Hematopoietic multipotent progenitor cell (in vitro differentiated cells): ENCODE measurements at regions not wholly inside any gene's neighbourhood (a gene's known extent, or its start where the extent isn't known, plus 50 kb on each side); places are given as distances from the start of the nearest gene placed in this dataset.

Experiments
- DNase-seq, 3 donors: peaks; one replicate each; pipeline ENCODE4 v3.0.0-alpha.2; 2011 to 2015; ENCODE audit warnings: low read depth in 2 of 3, low spot score in 2 of 3

- no peak for DNase-seq
Measured at GRCh38 chr2:220151341-220151740, 523.9 kb downstream of the SLC4A3 start.

- no peak for DNase-seq
Measured at GRCh38 chr2:220152281-220152935, 525.0 kb downstream of the SLC4A3 start.

- DNase-seq, result no peak
Measured at GRCh38 chr2:220153118-220153517, 525.7 kb downstream of the SLC4A3 start.

GRCh38 chr2:220154304-220154703 is 526.9 kb downstream of the SLC4A3 start:
- DNase-seq, result no peak

- no peak for DNase-seq
Measured at GRCh38 chr2:220157312-220157711, 529.9 kb downstream of the SLC4A3 start.

- DNase-seq, result no peak
Measured at GRCh38 chr2:220159738-220160137, 532.3 kb downstream of the SLC4A3 start.

- no peak for DNase-seq
Measured at GRCh38 chr2:220162320-220162719, 534.9 kb downstream of the SLC4A3 start.

- no peak for DNase-seq
Measured at GRCh38 chr2:220163486-220163885, 536.1 kb downstream of the SLC4A3 start.

- DNase-seq, result no peak
Measured at GRCh38 chr2:220165401-220165800, 538.0 kb downstream of the SLC4A3 start.

GRCh38 chr2:220166616-220167015 is 539.2 kb downstream of the SLC4A3 start:
- no peak for DNase-seq

- DNase-seq, result no peak
Measured at GRCh38 chr2:220167956-220168355, 540.5 kb downstream of the SLC4A3 start.

- no peak for DNase-seq
Measured at GRCh38 chr2:220168891-220169546, 541.6 kb downstream of the SLC4A3 start.

GRCh38 chr2:220174826-220175225 is 547.4 kb downstream of the SLC4A3 start:
- no peak for DNase-seq

- DNase-seq, result no peak
Measured at GRCh38 chr2:220175967-220176366, 548.5 kb downstream of the SLC4A3 start.

GRCh38 chr2:220178991-220179695 is 551.7 kb downstream of the SLC4A3 start:
- DNase-seq, result no peak

- no peak for DNase-seq
Measured at GRCh38 chr2:220181165-220181564, 553.7 kb downstream of the SLC4A3 start.

GRCh38 chr2:220182790-220183189 is 555.4 kb downstream of the SLC4A3 start:
- no peak for DNase-seq

- no peak for DNase-seq
Measured at GRCh38 chr2:220185766-220186305, 558.4 kb downstream of the SLC4A3 start.

GRCh38 chr2:220188031-220188430 is 560.6 kb downstream of the SLC4A3 start:
- DNase-seq, result no peak

- no peak for DNase-seq
Measured at GRCh38 chr2:220191031-220191430, 563.6 kb downstream of the SLC4A3 start.

- DNase-seq, result no peak
Measured at GRCh38 chr2:220191737-220192136, 564.3 kb downstream of the SLC4A3 start.
